ENCODE measurements at regions not wholly inside any gene's neighbourhood (a gene's known extent, or its start where the extent isn't known, plus 50 kb on each side); places are given as distances from the start of the nearest gene placed in this dataset.

DNA sequence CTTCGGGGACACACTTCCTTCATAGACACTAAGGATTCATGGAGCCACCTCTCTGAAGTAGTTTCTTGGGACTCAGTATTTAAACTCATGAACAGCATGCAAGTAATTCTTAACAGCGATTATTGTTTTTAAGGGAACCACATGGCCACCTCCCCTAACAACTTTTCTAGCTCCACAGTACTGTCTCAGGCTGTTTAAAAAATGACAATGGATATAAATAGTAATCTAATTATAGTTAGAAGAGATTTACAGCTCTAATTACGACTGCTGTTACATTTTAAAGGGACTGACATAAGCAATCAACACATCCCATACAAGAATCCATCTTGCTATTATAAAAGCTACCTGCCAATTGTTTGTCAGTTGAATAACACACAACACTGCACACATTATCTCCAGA lies 72.1 kb upstream of the HDGFL1 start:
- Histone ChIP-seq H3K4me1 (ENCODE audit: control insufficient read depth, insufficient read depth, low read length, poor library complexity, severe bottlenecking) (no peaks in the 10 kb centered on the region), H3K36me3 (ENCODE audit: control insufficient read depth, insufficient read depth, low read length) (no peaks in the 10 kb centered on the region), H3K27ac (ENCODE audit: low read depth, low read length, severe bottlenecking) (no peak overlapping the region), H3K4me3 (ENCODE audit: extremely low read depth, insufficient read depth, low read length, poor library complexity, severe bottlenecking) (no peak overlapping the region), H3K9me3 (ENCODE audit: control insufficient read depth, low read length) (no peaks in the 10 kb centered on the region)
- 67 to 100% methylated on average over 1 of the region's 3 CpGs for WGBS, 2 experiments (ENCODE audit: insufficient coverage in 2 of 2)

DNA sequence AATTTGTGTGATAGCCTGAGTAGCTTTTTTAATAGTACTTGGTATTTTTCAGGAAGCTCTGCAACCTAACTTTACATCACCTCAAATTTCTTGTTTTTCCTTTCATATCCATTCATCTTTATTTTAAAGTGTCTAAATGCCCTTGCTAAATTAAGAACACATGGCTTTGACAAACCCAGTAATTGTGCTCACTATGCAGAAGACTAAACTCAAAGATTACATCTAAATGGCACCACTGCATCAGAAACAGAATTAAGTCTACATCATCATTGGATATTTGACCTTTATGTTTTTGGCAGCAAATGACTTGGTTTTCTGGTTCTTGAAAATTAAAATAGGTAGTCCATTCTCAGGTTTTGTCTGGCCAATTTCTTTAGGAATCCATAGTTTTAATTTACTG lies 69.6 kb upstream of the HDGFL1 start:
- Histone ChIP-seq H3K36me3 (ENCODE audit: control insufficient read depth, insufficient read depth, low read length) (no peaks in the 10 kb centered on the region), H3K27ac (ENCODE audit: low read depth, low read length, severe bottlenecking) (no peak overlapping the region), H3K4me3 (ENCODE audit: extremely low read depth, insufficient read depth, low read length, poor library complexity, severe bottlenecking) (no peak overlapping the region), H3K4me1 (ENCODE audit: control insufficient read depth, insufficient read depth, low read length, poor library complexity, severe bottlenecking) (no peaks in the 10 kb centered on the region), H3K9me3 (ENCODE audit: control insufficient read depth, low read length) (no peaks in the 10 kb centered on the region)

DNA sequence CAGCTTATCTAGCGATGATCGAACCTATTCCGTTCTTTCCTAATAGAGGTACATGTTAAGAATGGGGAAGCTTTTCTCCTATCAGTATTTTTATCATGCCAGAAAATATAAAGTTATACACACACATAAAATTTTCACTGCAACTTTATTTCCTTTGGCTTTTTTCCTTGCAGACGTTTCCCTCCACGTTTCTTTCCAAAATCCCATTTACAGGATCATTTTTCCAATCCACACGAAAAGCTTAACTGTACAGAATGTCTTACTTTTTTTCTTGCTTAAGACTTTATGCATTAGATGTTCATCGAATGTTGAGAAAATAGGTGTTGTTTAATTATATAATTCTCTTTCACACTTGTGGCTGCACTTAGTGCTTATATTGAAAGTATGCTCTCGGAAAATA lies 62.9 kb upstream of the HDGFL1 start:
- Histone ChIP-seq H3K36me3 (ENCODE audit: control insufficient read depth, insufficient read depth, low read length) (no peaks in the 10 kb centered on the region), H3K4me1 (ENCODE audit: control insufficient read depth, insufficient read depth, low read length, poor library complexity, severe bottlenecking) (no peaks in the 10 kb centered on the region), H3K4me3 (ENCODE audit: extremely low read depth, insufficient read depth, low read length, poor library complexity, severe bottlenecking) (no peak overlapping the region), H3K27ac (ENCODE audit: low read depth, low read length, severe bottlenecking) (no peak overlapping the region), H3K9me3 (ENCODE audit: control insufficient read depth, low read length) (no peaks in the 10 kb centered on the region)
- WGBS, 2 experiments (ENCODE audit: insufficient coverage in 2 of 2): 86 to 100% methylated on average over 2 of the region's 8 CpGs

GRCh38 chr6:22512686-22513427 lies 56.5 kb upstream of the HDGFL1 start:
- Histone ChIP-seq H3K4me3 (ENCODE audit: extremely low read depth, insufficient read depth, low read length, poor library complexity, severe bottlenecking) (no peak overlapping the region), H3K27ac (ENCODE audit: low read depth, low read length, severe bottlenecking) (no peak overlapping the region)
- WGBS, 2 experiments (ENCODE audit: insufficient coverage in 2 of 2): 87 to 100% methylated on average over 6 to 7 of the region's 9 CpGs

GRCh38 chr6:22513667-22514066 lies 55.7 kb upstream of the HDGFL1 start:
- no peaks in the 10 kb centered on the region for H3K4me1 ChIP-seq (ENCODE audit: control insufficient read depth, insufficient read depth, low read length, poor library complexity, severe bottlenecking)
- H3K36me3 ChIP-seq (ENCODE audit: control insufficient read depth, insufficient read depth, low read length): no peaks in the 10 kb centered on the region
- no peaks in the 10 kb centered on the region for H3K9me3 ChIP-seq (ENCODE audit: control insufficient read depth, low read length)
- H3K4me3 ChIP-seq (ENCODE audit: extremely low read depth, insufficient read depth, low read length, poor library complexity, severe bottlenecking): no peak overlapping the region
- 91 to 100% methylated on average over 1 to 7 of the region's 9 CpGs for WGBS, 2 experiments (ENCODE audit: insufficient coverage in 2 of 2)
- H3K27ac ChIP-seq (ENCODE audit: low read depth, low read length, severe bottlenecking): no peak overlapping the region

More at GRCh38 chr6:22512686-22513427, 56.5 kb upstream of the HDGFL1 start:
- H3K4me1 ChIP-seq (ENCODE audit: control insufficient read depth, insufficient read depth, low read length, poor library complexity, severe bottlenecking): no peaks in the 10 kb centered on the region
- H3K9me3 ChIP-seq (ENCODE audit: control insufficient read depth, low read length): no peaks in the 10 kb centered on the region
- no peaks in the 10 kb centered on the region for H3K36me3 ChIP-seq (ENCODE audit: control insufficient read depth, insufficient read depth, low read length)

DNA sequence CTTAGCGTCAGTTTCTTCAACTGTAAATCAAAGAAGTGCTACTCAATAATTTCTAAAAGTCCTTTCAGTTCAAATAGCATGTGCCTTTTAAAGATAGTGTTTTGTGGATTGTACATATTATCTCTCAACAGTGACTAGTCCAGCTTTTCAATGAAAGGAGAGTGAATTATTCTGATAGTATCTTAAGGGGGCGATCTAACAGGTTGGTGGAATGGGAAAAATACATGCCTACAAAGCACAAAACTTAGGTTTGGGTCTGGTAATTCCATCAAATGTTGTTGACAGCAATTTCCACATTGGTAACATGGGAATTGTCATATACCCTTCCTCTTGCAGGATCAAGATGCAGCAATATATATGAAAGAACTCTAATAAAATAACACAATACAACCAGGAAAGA lies 50.1 kb upstream of the HDGFL1 start:
- Histone ChIP-seq H3K4me3 (ENCODE audit: extremely low read depth, insufficient read depth, low read length, poor library complexity, severe bottlenecking) (no peak overlapping the region), H3K27ac (ENCODE audit: low read depth, low read length, severe bottlenecking) (no peak overlapping the region), H3K36me3 (ENCODE audit: control insufficient read depth, insufficient read depth, low read length) (no peaks in the 10 kb centered on the region), H3K4me1 (ENCODE audit: control insufficient read depth, insufficient read depth, low read length, poor library complexity, severe bottlenecking) (no peaks in the 10 kb centered on the region), H3K9me3 (ENCODE audit: control insufficient read depth, low read length) (no peaks in the 10 kb centered on the region)
- WGBS, 2 experiments (ENCODE audit: insufficient coverage in 2 of 2): 80% methylated on average over 1 of the region's 2 CpGs; no CpG with 5 or more reads in 1 of the 2 experiments
